NK-92 treated with Interleukin-12 subunit alpha and Interleukin-12 subunit beta, amount 100 ng/mL, for 24 hours (cell line): ENCODE measurements at regions not wholly inside any gene's neighbourhood (a gene's known extent, or its start where the extent isn't known, plus 50 kb on each side); places are given as distances from the start of the nearest gene placed in this dataset.
"Not testable (repeated sequence)": the region's sequence is repeated elsewhere in the genome, so short reads cannot be mapped to it uniquely, and the experiment has no call there.

Experiments used
- DNase-seq: peaks from one replicate; lab custom pipeline; 2025; lab: John Stamatoyannopoulos, UW

GRCh38 chr2:236899950-236900640 lies 185.6 kb upstream of the COPS8 start:
- DNase-seq = no peak

GRCh38 chr2:236901956-236902355 lies 183.7 kb upstream of the COPS8 start:
- no peak for DNase-seq

GRCh38 chr2:236903978-236904377 lies 181.7 kb upstream of the COPS8 start:
- DNase-seq = no peak

GRCh38 chr2:236904389-236905263 lies 181.1 kb upstream of the COPS8 start:
- DNase-seq = no peak

GRCh38 chr2:236905976-236906375 lies 179.7 kb upstream of the COPS8 start:
- no peak for DNase-seq

GRCh38 chr2:236908439-236909192 lies 177.1 kb upstream of the COPS8 start:
- no peak for DNase-seq

- no peak for DNase-seq
These were observed 176.5 kb upstream of the COPS8 start for GRCh38 chr2:236909193-236909504.

GRCh38 chr2:236909802-236910201 lies 175.9 kb upstream of the COPS8 start:
- no peak for DNase-seq

GRCh38 chr2:236910781-236911495 lies 174.8 kb upstream of the COPS8 start:
- DNase-seq = no peak

GRCh38 chr2:236912326-236913120 lies 173.2 kb upstream of the COPS8 start:
- DNase-seq = no peak

- DNase-seq = no peak
These were observed 170.5 kb upstream of the COPS8 start for GRCh38 chr2:236915186-236915585.

- DNase-seq = no peak
These were observed 170.0 kb upstream of the COPS8 start for GRCh38 chr2:236915726-236916125.

- no peak for DNase-seq
These were observed 169.5 kb upstream of the COPS8 start for GRCh38 chr2:236916181-236916580.

GRCh38 chr2:236916651-236917050 lies 169.0 kb upstream of the COPS8 start:
- no peak for DNase-seq

GRCh38 chr2:236917164-236917563 lies 168.5 kb upstream of the COPS8 start:
- DNase-seq = no peak

- DNase-seq = no peak
These were observed 167.1 kb upstream of the COPS8 start for GRCh38 chr2:236918545-236918944.

- DNase-seq = peak; percentile 18
These were observed 166.5 kb upstream of the COPS8 start for GRCh38 chr2:236919209-236919608.

GRCh38 chr2:236919801-236920379 lies 165.8 kb upstream of the COPS8 start:
- not testable (repeated sequence) for DNase-seq

GRCh38 chr2:236922061-236922460 lies 163.6 kb upstream of the COPS8 start:
- no peak for DNase-seq

- no peak for DNase-seq
These were observed 157.2 kb upstream of the COPS8 start for GRCh38 chr2:236928380-236929037.
